Posterior vena cava (tissue), 2 donors: ENCODE measurements at regions not wholly inside any gene's neighbourhood (a gene's known extent, or its start where the extent isn't known, plus 50 kb on each side); places are given as distances from the start of the nearest gene placed in this dataset.
"Not testable (repeated sequence)": the region's sequence is repeated elsewhere in the genome, so short reads cannot be mapped to it uniquely, and the experiment has no call there.

ENCODE experiments used
- DNase-seq: peaks from one replicate; pipeline ENCODE4 v3.0.0-alpha.2; 2020; ENCODE audit warnings: low spot score
- intact Hi-C, 2 donors: fragments of 100-400 bp; cut with DNase I; formaldehyde crosslinking; loops; one replicate each; pipeline versions ENCODE4 v1.14.1 to v1.14.2; 2022 to 2023
- donor health status: DM: yes; HTN: yes; CAD: no.
- donor health status: DM: yes; HTN: yes; CAD: no.

DNA sequence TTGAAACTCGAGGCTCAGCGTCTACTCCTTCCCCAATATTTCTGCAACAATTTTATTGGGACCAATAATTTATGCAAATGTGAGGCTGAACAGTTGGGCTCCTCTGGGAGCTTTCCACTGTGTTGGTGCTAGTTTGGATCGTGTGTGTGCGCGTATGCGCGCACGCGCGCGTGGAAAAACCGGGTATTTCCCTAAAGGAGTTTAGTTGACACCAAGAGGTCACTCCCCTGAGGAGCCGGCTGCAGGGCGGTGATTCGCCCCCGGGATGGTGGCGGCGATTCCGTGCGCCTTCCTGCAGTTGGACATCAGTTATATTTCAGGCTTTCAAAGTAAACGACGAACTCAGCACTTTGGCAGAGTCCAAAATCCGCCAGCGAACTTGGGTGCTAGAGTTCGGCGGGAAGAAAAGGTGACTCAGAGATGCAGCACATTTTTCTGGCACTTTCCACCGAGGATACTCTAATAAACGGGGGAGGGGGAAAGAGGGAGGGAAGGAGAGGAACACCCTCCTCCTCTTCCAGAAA lies 186.5 kb upstream of the FANCL start:
- intact Hi-C loops: no loop called here
- no peak for DNase-seq

DNA sequence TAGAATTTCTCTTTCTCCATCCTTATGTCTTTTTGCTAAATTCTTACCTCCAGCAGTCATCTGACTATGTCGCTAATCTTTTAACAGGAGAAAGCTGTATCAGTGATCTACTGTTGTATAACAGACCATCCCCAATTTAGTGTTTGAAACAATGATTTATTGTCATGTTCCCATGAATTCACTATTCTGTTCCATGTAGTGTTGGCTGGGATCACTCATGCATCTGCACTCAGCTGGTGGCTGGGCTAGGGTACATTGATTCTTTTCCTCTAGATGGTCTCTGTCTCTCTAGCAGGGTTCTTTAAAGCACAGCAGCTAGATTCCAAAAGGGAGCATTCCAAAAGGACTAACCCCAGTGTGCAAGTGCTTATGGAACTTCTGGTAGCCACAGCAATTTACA lies 184.2 kb upstream of the FANCL start:
- intact Hi-C loops: no loop called here

DNA sequence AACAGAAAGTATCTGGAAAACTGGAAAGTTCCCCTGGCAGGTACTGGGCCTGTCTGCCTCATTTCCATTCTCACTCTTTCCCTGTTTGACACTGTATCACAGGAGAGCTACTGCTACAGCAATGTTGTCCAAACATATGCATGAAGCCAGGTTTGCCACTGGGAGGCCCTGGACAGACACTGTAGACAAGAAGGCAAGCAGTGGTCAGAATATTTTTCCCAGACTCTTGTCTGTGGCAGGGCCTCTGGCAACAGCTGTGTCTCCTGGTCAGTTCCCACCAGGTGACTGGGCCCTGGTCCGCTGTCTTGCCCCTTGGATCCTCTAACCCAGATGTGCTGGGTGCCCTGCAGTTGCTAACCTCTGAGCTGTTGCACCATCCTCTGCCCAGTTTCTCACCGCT lies 178.9 kb upstream of the FANCL start:
- intact Hi-C loops: no loop called here
- no peak for DNase-seq

More for the DNA sequence above, 184.2 kb upstream of the FANCL start:
- DNase-seq: no peak

DNA sequence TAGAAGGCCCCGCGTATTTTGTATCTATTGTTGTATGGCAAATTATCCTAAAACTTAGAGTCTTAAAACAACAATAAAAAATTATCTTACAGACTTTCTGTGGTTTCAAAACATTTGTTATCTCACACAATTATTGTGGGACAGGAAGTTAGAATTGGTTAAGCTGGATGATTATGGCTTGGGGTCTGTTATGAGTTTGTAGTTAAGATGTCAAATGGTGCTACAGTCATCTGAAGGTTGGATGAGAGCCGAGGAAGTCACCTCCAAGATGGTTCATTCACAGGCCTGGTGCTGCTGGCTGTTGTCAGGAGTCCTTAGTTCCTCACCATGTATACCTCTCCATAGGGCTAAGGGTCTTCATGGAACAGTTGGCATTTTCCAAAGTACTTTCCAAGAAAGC lies 175.6 kb upstream of the FANCL start:
- intact Hi-C loops: no loop called here
- DNase-seq: no peak

DNA sequence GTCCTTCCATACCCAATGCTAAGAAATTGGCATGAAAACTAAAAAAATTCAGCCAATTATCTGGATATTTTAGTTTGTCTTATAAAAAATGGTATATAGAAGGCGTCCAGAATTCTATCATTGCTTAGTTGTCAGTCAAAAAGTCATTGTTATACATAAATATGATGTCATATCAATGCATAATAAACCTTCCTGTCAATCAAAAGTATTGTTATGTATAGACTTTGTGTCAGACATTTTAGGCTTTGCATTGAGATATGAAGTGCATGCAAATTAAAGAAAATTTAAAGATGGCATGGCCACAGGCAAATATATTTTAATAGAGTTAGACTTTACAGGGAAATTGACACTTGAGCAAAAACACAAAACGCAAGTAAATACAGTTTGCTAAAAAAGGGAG lies 173.4 kb upstream of the FANCL start:
- intact Hi-C loops: no loop called here
- DNase-seq: no peak

DNA sequence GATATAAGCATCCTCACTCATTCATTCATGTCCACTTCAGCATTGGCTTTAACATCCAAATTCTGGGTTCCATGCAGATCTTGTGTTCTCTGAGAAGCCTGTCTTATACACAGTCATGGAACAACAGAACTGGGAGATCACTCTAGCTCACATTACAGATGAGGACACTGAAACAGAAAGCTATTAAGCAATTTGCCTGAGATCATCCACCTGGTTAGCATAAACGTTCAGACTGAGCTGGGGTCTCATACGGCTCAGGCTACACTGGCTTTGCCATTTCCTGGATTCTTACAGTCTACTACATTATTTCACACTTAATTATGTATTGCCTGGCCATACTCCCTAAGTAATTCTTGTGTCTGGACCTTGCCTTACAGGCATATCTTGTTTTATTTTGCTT lies 169.4 kb upstream of the FANCL start:
- no peak for DNase-seq
- intact Hi-C loops: no loop called here

DNA sequence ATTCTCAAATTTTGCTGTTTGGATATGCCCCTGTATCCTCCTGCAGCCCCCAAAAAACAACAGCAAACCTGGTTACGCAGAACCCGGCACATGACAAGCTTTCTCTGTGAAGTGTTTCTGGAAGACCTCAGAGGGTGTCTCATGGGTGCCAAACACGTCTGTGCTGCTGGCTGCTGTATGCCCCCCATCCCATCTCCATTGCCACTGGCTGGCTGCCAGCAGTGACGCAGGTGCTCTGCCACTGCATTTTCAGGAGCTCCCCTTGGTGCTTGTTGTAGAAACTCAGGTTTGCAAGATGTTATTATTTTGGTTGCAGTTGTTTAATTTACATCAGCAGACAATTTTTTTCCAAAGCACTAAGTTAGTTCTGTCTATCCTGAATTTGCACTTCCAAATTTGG lies 166.4 kb upstream of the FANCL start:
- intact Hi-C loops: no loop called here

DNA sequence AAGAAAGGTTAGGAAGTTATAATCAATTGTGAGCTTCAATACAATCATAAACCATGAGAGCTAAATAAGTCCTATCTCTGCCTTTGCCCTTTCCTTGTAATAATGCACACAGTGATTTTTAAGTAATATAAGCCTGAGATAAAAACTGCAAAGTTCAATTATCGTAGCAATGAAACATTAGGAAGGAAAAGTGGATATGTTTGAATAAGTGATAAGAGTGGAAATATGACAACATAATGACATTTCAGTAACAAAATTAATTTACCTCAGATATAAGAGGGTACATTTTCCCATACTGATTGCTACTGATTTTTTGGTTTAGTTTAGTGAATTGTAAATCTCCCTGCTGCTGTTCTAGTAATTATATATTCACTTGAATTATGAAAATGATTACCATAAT lies 164.2 kb upstream of the FANCL start:
- intact Hi-C loops: no loop called here
- DNase-seq: no peak

More for the DNA sequence above, 166.4 kb upstream of the FANCL start:
- no peak for DNase-seq

DNA sequence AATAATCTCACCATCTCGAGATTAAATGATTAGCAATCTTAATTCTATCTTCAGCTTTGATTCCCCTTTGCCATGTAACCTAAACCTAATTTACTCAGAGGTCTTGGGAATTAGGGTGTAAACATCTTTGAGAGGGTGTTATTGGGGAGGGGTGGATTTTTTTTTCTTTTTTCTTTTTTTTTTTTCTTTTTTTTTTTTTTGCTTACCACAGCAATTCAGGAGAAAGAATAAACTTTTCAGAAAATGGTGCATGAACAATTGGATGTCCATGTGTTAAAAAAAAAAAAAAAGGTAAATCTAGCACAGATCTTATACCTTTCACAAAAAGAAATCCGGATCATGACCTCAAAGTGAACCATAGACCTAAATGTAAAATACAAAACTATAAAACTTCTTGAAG lies 160.8 kb upstream of the FANCL start:
- intact Hi-C loops: no loop called here
- no peak for DNase-seq

DNA sequence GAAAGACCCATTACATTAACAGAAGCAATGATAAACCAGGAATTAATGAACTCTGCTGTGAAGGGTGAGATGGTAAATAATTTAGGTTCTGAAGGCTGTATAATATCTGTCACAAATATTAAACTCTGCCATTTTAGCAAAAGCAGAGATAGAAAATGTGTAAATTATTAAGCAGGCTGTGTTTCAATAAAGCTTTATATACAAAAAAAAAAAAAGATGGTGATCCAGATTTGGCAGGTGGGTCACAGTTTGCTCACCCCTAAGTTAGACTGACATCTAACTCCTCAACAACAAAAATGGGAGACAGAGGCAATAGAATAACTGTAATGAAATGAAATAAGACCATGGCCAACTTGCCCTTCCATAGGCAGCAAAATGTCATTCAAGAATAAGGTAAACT lies 157.3 kb upstream of the FANCL start:
- intact Hi-C loops: no loop called here

DNA sequence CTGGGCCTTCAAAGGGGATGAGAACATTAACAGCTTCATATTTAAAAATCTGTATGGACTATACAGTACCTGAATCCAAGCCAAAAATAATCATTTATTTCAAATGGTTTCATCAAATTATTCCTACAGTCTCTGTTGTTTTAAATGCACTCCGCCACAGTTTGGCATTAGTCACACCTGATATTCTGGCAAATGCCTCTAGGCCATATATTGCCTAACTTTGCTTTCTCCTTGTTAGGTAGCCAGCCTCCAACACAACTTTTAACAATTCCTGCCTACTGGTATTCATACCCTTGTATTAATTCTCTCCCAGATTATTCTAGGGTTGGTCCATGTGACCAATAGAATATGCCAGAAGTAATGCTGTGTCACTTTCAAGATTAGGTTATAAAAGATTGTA lies 146.6 kb upstream of the FANCL start:
- no peak for DNase-seq
- intact Hi-C loops: no loop called here

More for the DNA sequence above, 157.3 kb upstream of the FANCL start:
- no peak for DNase-seq

DNA sequence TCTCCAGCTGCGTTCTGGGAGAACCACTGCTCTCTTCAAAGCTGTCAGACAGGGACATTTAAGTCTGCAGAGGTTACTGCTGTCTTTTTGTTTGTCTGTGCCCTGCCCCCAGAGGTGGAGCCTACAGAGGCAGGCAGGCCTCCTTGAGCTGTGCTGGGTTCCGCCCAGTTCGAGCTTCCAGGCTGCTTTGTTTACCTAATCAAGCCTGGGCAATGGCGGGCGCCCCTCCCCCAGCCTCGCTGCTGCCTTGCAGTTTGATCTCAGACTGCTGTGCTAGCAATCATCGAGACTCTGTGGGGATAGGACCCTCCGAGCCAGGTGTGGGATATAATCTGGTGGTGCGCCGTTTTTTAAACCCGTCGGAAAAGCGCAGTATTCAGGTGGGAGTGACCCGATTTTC lies 145.8 kb upstream of the FANCL start:
- intact Hi-C loops, DNase-seq: not testable (repeated sequence)

DNA sequence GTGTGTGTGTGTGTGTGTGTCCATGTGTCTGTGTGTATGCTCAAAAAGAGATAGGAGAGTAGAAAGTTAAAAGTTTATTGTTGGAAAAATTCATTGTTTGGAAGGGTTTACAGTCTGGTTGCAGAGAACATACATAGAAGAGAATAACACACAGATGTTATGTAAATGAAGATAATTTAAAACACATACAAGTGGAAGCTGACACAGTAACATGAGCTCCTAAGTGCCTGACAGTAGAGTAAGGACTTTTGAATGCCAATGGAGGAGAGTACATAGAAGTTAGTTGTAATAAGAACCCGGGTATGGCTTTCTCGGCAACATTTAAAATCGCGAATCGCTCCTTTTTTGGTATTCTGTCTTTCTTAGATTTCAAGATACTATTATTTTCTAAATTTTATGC lies 137.0 kb upstream of the FANCL start:
- DNase-seq: no peak
- intact Hi-C loops: no loop called here

DNA sequence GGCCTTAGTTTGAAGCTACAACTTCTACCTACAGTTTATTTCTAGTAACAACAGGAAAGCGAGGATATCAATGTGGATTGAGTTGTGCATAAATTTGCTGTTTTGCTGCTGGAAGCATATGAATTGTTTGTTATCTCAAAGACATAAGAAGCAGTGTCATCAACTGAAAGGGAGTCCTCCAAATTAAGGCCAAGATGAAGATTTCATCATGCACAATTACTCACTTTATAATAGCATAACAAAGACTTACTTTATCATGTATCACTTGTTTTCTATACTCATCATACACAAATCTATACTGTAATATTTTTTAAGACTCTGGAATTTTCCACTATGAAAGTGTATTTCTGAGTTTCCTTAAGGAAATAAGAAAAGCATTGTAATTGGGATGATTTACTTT lies 136.1 kb upstream of the FANCL start:
- no peak for DNase-seq
- intact Hi-C loops: no loop called here

DNA sequence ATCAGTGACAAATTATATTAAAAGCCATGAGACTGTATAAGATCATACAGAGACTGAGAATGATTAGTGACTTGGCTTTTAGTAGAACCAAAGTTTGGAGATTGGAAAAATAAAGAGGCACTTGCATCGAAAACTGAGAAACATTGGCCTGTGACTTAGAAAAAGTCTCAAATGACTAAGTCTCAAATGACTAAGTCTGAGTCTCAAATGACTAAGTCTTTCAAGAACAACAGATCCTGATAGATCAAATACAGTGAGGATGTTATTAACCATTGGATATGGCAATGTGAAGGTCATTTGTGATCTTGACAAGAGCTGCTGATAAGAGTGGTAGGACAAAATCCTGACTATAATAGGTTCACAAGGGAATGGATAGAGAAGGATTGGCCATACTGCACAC lies 135.5 kb upstream of the FANCL start:
- no peak for DNase-seq
- intact Hi-C loops: no loop called here

DNA sequence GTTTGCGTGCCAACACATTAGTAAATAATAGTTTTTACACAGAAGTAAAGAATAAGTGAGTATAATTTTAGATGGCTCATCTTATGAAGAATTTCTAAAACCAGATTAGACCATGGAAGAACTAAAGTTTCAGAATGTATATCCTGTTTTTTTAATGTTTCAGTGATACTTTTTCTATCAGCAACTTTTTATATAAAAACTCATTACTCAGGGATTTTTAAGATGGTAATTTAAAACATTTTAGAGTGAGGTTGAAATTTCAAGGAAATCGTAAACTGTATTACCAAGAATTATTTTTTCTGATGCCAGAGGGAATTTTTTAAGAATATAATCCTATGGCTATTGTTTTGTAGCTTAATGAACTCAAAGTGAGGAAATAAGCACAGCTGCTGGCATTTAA lies 128.5 kb upstream of the FANCL start:
- intact Hi-C loops: no loop called here
- DNase-seq: no peak

DNA sequence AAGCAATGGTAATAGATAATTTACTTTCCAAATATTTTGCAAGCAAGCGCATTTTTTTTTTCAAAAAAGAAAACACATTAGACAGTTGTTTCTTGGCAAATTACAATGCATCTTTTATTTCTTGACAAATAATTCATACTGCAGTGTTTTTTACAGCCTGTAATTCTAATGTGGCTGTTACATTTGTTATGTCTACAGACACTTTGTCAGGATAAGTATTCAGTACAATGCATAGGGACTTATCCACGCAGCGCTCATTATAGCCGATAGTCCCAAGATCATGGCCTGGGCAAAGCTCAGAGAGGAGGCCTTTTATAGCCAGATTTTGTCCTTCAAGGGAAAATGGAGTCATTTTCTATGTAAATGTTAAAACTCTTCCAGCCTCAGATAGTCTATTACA lies 123.0 kb upstream of the FANCL start:
- intact Hi-C loops: no loop called here
- no peak for DNase-seq

DNA sequence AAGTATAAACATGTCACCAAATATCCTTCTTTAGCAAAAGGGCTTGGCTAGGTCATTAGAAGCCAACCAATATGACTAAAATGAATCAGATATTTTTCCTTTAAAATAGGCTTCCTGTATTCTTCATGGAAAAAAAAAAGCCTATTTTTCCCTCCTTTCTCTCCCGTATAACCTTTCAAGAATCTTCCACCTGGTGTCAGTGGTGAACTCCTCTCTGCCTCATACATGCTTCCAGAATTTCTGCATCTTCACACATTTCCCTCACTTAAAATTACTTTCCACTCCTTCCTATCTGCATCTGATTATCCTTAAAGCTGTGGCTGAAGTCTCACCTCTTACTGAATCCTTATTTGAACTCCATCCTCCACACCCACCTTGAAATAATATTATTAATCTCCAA lies 116.9 kb upstream of the FANCL start:
- intact Hi-C loops: no loop called here

DNA sequence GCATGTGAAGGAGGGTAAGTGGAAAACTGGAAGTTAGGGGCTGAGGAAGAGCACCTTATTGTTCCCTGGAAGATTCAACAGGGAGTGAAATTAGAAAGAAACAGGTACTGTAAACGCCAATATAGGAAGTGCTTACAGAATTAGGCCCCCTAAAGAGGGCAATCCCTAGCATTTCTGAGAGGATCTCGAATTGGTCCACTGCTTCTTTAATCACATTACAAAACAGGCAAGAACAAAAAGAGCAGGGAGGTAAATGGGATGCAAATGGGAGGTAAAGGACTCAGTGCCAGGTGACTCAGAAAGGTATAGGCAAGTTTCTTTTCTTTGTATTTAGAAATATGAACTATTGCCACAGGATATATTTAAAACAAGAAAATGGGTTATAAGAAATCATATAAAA lies 116.4 kb upstream of the FANCL start:
- no peak for DNase-seq
- intact Hi-C loops: no loop called here

More for the DNA sequence above, 116.9 kb upstream of the FANCL start:
- DNase-seq: no peak

DNA sequence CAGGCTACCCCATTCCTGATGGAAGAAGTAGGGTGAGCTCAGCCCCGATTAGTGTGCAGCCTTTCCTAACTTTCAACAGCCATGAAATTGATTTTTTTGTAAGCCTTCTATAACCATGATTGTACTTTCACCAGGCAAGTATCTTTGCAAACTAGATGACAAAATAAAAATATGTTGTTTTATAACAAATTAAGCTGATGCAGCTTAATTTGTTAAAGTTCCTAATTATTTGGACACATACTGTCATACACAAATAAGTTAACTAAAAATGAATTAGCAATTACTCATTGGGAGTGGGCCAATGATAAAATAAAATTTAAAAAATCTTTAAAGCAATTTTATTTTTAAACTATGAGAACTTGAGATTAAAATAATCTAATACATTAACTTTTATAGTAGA lies 113.1 kb upstream of the FANCL start:
- intact Hi-C loops: no loop called here
- DNase-seq: no peak

DNA sequence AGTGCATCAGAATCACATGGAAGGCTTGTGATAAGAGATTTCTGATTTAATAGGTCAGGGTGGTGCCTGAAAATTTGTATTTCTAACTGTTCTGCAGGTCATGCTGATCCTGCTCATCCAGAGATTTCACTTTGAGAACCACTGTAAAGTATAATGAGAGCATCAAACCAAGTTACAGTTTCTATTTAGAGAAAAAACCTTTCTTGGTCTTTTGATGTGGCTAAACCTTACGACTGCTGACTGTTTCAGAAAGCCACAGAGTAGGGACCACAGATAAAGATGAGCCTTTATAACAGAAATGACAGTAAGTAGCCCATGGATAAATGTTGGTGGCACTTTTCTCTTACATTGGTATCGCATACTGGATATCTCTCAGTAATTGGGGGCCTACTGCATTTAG lies 109.4 kb upstream of the FANCL start:
- intact Hi-C loops: no loop called here
- DNase-seq: no peak

DNA sequence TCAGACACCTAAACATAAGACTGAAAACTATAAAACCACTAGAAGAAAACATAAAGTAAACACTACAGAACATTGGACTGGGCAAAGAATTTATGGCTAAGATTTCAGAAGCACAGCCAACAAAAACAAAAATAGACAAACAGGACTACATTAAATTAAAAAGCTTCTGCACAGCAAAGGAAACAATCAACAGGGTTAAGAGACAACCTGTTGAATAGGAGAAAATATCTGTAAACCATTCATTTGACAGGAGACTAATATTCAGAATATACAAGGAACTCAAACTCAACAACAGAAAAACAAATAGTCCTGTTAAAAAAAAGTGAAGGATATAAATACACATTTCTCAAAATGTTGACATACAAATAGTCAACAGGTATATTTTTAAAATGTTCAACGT lies 106.7 kb upstream of the FANCL start:
- intact Hi-C loops: no loop called here
- DNase-seq: no peak
